EL (cell line): ENCODE measurements at regions not wholly inside any gene's neighbourhood (a gene's known extent, or its start where the extent isn't known, plus 50 kb on each side); places are given as distances from the start of the nearest gene placed in this dataset.

Source experiments
- DNase-seq: peaks from one replicate; pipeline ENCODE4 v3.0.0-alpha.2; 2016

GRCh38 chr2:12661489-12661888, 55.2 kb upstream of the TRIB2 start:
- DNase-seq = peak; percentile 9

GRCh38 chr2:12663306-12664037, 53.3 kb upstream of the TRIB2 start:
- no peak for DNase-seq

DNA sequence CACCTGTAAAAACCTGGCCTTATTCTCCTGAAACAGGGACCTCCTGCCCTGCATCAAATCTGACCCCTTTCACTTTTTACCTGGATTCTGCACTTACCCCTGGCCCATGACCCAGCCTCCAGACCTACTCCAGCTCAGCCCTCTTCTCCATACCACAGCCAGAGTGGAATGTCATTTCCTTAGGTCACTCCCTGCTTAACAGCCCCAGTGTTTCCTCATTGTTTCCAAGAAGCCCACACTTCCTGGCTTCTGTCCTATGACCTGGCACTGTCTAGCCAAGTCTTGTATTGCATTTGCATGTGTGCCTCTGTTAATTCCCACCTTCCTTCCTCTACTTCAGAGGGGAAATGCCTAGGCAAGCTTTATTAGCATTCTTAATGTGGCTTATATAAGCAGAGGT, 51.4 kb upstream of the TRIB2 start:
- no peak for DNase-seq

DNA sequence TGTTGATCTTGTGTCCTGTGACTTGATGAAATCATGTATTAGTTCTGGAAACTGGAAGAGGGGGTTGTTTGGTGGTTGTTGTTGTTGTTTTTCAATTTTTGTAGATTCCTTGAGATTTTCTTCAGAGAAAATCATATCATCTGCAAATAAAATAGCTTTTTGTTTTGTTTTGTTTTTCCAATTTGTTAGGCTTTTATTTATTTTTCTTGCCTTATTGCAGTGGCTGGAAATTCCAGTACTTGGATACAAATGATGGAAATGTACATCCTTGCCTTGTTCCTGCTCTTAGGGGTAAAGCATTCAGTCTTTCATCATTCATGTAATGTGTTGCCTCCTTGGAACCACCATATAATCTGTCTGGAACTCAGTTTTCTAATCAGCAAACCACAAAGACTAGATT, 50.3 kb upstream of the TRIB2 start:
- DNase-seq = no peak
